ENCODE measurements at regions not wholly inside any gene's neighbourhood (a gene's known extent, or its start where the extent isn't known, plus 50 kb on each side); places are given as distances from the start of the nearest gene placed in this dataset.
"Not testable (repeated sequence)": the region's sequence is repeated elsewhere in the genome, so short reads cannot be mapped to it uniquely, and the experiment has no call there.

DNA sequence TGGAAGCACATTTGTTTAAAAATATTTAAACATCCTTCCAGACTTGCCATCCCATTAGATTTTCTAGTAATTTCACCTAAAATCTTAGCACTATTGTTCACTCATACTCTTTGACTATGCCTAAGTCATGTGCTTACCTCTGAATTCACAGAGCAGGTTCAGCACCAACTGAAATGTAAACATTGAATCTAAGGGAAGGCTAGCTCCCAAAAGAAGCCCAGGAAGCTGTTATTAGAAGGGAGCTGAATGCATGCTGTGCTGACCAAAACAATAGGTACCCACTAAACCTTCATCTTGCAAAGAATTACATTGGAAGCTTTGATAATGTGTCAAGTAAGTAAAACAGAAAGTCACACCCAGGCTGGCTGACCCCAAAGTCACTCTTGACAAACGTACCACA, 571.3 kb downstream of the GABRG2 start:
- no peak for DNase-seq

DNA sequence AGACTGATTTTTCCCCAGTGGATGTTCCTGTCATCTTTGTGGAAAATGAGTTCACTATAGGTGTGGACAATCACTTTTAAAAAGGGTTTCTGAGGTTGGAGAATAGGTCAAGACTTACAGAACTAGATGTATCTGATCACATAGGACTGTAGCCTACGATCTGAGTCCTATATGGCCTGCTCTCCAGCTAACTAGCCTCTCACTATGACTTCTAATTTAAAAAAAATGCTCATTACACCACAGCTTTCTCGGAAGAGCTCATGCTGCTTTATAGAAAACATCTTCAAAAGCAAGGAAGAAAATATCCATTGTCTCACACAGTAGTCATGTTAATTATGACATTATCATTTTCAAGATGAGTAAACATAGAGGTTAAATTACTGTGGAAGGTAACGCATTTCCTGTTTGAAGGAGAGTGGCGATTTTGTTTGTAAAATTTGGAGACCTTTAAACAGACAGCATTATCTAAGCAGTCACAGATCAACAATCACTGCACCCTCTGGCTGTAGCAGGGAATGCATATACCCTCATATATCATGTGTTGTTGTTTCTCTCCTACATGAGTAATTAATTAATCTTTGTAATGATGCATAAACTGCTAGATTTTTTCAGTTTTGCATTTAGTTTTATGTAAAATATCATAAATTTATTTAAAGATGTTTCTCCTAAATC, 573.7 kb downstream of the GABRG2 start:
- no peak for DNase-seq

DNA sequence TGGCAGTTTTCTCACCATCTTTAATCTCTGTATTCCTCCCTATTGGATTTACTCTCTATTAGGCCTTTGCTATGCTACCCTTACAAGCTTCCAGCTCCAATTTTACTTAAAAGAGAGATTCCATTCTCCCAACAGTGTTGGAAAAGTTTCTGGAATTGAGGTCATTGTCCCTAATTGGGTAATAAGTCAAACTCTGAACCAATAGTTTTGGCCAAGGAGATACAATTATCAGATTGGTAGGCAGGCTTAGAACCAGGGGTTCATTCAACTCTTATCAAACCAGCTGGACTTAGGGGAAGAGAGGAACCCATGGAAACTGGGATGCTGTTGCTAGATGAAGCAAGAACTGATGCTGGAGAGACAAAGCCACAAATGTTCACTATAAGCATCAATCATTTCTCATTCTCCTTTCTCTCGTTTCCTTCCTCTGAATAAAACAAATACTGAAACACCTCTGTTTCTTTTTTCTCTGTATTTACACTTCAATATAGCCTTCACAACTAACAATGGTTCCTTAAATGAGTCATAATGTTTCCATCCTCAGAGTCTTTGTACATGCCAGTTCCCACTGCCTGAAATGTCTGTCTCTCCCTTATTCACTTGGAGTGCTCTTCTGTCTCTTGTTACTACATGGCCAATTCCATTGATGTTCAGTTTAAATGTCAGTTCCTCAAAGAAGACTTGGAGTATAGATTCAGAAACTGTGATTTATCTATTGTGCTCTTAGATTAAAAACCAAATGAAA, 587.3 kb downstream of the GABRG2 start:
- no peak for DNase-seq

DNA sequence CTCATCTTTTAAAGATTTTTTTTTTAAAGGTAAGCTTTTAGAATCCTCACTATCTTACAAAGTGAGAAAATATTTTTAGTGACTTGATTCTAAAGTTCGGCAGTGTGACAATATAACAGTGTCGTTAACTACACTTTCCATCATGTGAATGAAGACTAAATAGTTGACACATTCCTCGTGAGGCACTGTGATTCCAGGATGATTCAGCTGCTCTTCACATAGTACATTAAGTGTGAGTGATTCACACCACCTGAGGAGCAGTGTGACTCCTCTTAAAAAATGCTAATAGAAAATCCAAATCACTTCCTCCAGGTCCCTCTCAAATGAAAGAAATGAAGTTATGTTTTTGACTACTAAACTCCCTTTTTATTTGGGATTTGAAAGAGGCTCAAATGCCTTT, 589.5 kb downstream of the GABRG2 start:
- DNase-seq, result no peak

DNA sequence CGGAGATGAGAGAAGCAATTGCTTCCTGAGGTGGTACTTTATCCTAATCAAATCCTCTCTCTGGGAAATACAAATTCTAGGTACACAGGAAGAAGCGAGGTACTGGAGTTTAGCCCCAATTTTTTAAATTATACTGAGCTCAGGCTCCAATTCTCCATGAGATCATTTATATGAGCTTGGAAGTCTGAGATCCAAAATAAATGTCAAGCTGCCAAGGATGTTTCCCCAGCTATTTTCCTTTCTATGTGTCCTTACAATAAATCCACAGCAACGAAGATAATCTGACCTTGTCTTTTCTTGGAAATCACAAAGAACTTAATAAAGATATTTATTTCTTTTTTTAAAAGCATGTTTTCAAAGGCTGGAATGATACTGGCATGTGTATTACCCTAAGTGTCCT, 597.3 kb downstream of the GABRG2 start:
- no peak for DNase-seq

DNA sequence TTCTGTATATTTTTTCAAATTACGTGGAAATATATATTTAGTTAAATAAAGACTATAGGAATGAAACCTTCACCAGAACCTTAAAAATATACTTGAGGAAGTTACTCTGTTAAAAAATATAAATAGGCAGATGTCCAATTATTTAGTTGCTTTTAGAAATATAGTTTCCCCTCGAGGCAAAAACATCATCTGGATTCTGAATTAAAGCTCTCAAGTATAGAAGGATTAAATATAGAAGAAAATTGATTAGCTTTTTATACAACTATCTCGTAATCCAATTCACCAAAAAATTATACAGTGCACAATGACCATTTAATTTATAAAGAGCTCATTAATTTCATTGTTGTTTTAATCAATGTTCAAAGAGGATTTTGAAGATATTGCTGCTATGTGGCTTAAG, 601.4 kb downstream of the GABRG2 start:
- no peak for DNase-seq

DNA sequence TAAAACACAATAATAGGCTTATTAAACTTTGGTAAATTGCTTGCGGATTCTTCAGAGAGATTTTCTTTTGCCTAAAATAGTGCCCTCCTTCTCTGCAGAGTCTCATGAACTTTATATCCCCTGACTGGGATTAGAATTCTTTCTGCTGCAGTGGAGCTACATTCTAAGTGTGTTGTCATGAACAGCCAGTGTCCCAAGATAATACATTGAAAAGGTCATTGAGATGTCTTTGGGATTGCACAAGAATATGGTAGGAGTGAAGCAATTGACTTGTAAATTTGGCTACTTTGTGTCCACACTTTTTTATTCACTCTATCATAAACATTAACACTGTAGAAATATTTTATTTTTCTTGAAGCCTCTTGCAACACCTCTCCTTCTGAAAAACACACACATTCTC, 604.5 kb downstream of the GABRG2 start:
- DNase-seq, result no peak

DNA sequence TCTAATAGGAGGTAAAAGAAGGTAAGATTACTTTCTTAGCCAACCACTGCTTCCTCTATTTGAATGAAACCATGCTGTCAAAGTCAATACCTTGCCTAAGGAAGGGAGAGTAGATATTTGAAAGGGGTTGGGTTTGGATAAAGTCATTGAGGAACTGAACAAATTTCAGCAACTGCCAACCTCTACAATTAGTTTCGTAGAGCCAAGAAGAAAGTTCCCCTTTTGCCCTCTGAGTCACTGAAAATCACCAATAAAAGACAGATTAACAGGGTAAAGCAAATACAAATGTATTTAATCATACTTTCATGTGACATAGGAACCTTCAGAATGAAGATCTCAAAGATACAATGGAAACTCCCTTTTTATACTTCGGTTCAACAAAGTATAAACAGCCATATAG, 615.7 kb downstream of the GABRG2 start:
- no peak for DNase-seq

DNA sequence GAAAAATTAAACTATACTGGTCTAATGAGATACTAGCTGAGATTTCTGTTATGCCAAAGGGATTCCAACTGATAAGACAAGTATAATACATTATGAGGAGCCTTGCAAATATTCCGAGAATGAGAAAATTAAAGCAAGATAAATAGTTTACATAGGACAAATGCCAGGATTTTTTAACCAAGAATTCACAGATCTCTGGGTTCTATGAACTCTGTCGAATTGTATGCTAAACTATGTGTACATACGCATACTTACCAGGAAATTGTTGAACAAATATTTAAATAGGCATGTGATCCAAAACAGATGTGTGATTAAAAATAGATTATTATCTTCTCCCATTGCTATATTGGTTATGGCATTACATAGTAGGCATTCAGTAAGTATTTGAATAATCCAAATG, 616.6 kb downstream of the GABRG2 start:
- no peak for DNase-seq

DNA sequence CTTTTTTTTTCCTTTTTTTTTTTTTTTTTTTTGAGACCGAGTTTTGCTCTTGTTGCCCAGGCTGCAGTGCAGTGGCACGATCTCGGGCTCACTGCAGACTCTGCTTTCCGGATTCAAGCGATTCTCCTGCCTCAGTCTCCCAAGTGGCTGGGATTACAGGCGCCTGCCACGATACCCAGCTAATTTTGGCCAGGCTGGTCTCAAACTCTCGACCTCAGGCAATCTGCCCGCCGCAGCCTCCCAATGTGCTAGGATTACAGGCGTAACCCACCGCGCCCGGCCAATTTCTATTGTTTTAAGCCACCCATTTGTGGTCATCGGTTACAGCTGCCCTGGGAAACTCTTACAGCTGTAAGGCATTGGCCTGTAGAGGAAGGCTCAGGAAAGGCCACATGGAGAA, 617.7 kb downstream of the GABRG2 start:
- no peak for DNase-seq

DNA sequence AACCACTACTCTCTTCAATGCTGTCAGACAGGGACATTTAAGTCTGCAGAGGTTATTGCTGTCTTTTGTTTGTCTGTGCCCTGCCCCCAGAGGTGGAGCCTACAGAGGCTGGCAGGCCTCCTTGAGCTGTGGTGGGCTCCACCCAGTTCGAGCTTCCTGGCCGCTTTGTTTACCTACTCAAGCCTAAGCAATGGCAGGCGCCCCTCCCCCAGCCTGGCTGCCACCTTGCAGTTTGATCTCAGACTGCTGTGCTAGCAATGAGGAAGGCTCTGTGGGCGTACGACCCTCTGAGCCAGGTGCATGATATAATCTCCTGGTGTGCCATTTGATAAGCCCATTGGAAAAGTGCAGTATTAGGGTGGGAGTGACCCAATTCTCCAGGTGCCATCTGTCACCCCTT, 628.7 kb downstream of the GABRG2 start:
- DNase-seq, result not testable (repeated sequence)

DNA sequence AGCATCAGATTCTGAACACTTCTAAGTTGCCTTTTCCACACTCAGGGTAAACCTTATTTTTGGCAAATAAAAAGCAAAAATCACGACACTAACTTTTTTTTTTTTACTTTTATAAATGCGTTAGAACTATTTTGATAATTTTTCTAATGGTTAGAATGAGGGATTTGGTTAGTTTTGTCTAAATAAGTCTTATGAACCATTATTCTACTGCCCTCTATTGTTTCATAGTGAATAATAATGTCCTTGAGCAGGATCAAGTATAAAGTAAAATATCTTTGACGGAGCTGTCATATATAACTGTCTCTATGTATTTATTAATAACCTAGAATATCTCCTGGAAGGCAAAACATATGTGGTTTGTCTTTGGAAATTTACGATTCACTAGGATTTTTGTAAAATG, 631.8 kb downstream of the GABRG2 start:
- DNase-seq, result no peak

DNA sequence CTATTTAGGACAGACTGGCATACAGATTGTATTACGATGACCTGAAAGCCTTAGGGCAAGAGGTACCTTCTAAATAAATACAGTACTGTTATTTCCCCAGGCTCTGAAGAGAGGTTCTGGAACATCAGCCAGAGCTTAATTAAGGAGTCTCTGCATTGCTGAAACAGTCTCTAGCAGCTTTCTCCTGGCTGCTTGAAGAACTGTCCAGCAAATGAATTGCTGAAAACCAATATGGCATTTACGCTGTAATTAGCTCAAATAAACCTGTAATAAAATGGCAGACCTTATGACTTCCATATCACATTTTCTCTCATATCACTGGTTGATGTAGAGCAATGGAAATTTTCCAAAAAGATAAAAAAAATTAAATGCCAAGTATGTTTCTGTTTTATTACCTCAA, 636.3 kb downstream of the GABRG2 start:
- DNase-seq, result no peak

DNA sequence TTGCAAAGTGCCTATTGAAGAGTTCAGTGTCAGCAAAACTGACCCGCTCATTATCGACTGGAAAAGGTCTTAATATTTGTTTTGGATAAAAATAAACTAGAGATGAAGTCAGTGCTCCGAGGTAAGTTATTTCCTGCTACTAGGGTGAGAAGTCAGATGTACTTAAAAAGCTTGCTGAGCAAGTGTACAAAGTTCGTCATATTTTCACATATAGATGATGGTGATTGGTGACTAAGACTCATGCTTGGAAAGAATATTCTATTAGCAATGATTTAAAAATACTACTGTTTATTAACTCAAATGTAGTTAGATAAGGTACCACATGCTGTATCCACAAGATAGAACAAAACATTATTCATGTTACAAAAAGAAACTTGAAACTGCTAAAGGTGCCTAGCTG, 643.7 kb downstream of the GABRG2 start:
- DNase-seq, result no peak

DNA sequence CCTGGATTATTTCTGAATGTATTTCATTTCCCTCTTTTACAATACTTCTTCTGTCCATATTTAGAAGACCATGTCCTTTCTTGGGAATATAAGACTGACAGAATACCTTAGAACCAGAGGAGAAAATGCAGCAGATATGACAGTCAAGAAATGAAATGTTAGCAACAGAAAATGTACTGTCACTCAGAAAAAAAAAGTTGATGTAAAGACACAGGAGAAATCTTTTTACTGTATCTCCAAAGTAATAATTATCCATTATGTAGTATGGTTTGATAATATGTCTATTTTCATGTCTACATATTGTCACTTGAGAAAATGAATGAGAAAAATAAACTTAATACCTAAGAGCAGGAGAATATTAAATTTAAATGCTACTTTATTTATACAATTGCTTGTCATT, 652.1 kb downstream of the GABRG2 start:
- no peak for DNase-seq

DNA sequence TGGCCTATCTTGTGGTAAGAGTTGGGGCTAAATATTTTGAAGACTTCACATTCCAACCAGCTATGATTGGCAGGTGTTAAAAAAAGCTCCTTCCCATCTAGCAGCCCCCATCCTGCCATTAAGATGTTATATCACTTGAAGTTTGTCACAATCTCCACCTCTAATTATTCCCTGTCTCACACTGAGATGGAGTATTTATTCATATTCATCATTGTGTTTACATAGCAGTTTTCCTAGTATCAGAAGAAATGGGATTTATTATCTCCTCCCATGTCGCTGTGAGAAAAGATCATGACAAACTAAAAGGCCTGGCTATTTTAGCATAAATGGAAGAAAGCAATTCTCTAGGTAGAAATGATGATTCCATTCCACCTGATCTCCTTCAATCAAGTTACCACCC, 653.6 kb downstream of the GABRG2 start:
- no peak for DNase-seq

DNA sequence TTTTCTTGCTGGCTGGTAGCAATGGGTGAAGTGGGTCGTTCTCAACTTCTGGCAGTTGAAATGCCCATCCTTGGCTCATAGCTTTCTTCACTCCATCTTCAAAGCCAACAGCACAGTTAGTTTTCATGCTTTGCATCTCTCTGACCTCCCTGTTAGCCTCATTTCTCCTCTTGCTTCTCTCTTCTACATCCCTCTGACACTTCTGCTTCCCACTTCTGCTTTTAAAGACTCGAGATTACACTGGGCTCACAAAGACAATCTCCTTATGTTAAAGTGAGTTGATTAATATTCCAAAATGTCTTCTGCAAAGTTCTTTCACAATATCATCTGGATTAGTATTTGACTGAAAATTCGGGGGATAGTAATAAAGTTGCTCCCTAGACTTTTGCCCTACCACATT, 684.8 kb upstream of the CCNG1 start:
- DNase-seq, result no peak

DNA sequence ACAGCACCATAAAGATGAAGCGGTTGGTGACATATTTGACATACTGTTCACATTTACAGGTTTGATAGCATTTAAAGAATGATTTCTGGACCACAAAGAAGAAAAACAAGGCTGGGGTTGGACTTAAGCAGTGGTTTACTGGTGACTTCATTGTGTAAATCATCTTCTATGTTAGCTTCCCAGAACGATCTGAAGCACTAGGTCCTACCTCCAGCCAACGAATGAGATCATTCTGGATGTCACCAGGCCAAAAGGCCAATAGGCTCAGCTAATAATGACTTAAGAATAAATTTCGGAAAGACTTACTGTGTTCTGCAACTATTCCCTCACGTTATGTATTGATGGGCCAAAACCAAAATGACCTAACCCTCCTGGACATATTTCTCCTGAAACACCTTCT, 675.3 kb upstream of the CCNG1 start:
- DNase-seq, result no peak

DNA sequence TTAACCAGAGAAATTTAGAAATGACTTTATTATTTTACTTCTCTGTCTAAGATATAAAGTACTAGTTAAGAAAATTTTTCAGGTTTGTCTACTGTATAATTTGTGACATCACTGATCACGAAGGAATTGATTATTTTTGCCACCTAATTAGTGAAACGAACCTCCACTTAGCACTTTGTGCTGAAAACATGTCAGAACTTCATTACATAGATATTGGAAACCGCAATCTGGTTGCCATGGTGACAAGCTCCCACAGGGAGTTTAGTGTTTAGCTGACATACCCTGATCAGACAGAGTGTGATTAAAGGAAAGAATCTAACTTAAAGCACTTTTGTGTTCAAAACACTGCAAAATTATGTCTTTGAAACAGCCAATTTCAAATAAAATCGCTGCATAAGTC, 668.4 kb upstream of the CCNG1 start:
- no peak for DNase-seq

DNA sequence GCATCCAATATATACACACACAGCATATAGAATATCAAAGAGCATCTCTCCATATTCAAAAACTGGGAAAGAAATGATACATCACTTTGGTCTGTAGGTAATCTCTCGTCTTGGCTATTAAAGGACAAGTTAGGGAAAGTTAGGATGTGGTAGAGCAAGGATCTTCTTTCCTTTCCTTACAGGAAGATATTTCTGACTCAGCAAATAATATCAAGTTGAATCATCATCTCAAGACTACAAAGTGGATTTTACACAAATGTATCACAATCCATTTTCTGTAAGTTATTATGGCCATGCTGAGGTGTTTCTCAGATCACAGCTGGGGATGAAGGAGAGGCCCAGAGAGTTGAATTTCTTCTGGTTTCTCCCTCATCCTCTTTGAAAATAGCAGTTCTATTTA, 651.7 kb upstream of the CCNG1 start:
- DNase-seq, result no peak

DNA sequence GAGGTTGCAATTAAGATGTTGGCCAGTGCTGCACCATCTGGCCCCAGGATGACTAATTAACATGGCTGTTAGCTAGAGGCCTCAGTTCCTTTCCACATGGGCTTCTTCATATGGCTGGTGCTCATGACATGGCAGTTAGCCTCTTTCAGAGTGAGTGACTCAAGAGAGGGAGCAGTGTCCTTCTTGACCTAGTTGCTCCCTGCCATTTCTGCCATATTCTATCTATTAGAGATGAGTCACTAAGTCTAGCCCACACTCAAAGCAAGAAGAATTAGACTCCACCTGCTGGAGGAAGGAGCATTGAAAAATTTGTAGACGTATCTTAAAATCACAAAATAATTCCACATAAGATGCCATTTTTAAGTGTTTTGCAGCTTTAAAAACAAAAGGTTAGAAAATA, 651.2 kb upstream of the CCNG1 start:
- DNase-seq, result no peak

DNA sequence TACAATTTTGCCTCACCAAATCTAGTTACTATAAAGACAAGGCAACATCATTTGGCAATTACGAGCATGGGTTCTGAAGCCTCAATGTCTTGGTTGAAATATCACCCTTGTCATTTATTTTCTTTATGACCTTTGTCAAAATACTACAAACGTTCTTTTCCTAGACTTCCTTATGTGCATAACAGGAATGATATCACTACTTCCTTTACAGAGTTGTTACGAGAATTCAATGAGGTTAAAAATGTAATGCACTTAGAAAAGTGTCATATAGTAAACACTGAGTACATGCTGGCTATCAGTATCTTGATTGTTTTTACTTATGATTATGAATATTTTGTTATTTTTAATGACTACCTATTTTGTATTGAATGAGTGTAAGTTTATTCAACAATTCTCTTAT, 640.9 kb upstream of the CCNG1 start:
- no peak for DNase-seq

DNA sequence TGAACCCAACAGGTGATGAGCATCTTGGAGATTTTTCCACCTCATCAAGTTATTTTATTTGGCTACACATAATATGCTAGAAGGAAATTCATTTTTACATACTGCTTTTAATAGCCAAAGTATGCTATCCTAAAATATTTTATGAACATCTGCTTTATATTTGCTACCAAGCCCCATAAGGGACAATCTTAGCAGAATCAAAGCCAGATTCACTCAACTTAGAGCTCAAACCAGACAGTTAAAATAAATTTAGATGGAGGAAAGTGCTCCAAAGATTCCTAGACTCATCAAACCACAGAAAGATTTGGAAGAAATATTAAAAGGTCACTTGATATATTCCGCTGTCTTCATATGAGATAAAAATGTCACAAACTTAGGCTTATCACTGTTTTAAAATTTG, 637.1 kb upstream of the CCNG1 start:
- DNase-seq, result no peak

DNA sequence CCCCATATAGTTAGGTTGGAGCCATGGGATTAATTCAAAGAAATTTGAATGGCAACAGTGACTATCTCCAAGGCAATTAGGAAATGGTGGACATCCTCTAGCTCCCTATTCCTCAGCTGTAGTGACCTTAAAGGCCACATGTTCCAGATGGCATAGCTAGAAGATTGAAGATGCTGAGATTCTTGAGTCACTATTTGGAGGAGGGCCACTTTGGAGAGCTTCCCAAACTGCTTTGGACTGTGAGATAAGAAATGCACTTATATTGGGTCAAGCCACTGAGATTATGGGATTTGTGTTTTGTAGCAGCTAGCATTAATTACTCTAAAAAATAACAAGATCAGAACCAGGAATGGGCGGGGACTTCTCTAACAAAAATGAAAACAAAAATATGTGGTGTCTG, 636.2 kb upstream of the CCNG1 start:
- no peak for DNase-seq

DNA sequence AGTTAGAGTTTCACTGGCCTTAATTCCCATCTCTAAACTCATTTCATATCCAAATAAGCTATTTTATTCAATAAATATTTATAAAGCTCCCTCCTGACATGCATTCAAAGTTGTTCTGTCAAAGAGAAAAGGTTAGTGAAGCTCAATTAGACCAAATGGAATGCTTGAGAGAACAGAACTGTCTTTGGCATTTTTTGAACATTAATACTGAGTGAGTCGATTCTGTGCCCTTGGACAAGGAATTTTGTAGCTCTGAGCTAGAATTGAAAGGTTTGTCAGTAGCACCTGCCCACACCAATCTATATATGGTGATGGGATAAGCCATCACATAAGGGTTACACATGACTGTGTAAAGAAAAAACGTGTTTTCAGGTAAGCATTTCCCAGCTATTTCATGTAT, 631.2 kb upstream of the CCNG1 start:
- DNase-seq, result no peak

Data from C1 segment of cervical spinal cord (tissue), 14 donors.